Stimulated activated naive CD8-positive, alpha-beta T cell treated with anti-CD3 and anti-CD28 coated beads, Interleukin-15, Interleukin-2, amounts not matched to agents 100 ng/mL and 50 ng/mL, for 24 hours (primary cell): ENCODE measurements at regions not wholly inside any gene's neighbourhood (a gene's known extent, or its start where the extent isn't known, plus 50 kb on each side); places are given as distances from the start of the nearest gene placed in this dataset.

Experiments
- H3K27ac Mint-ChIP-seq: one replicate; pipeline ENCODE4 v1.8.0; 2021; ENCODE audit warnings: mild to moderate bottlenecking, mixed read lengths
- H3K27me3 Mint-ChIP-seq: one replicate; pipeline ENCODE4 v1.8.0; 2021; ENCODE audit warnings: mixed read lengths
- H3K36me3 Mint-ChIP-seq: one replicate; pipeline ENCODE4 v1.8.0; 2021; ENCODE audit warnings: low read depth, mixed read lengths
- H3K4me1 Mint-ChIP-seq: one replicate; pipeline ENCODE4 v1.8.0; 2021; ENCODE audit warnings: low read depth, mixed read lengths
- H3K4me3 Mint-ChIP-seq: one replicate; pipeline ENCODE4 v1.8.0; 2021; ENCODE audit warnings: mild to moderate bottlenecking, mixed read lengths
- H3K9me3 Mint-ChIP-seq: one replicate; pipeline ENCODE4 v1.8.0; 2021; ENCODE audit warnings: mixed read lengths

DNA sequence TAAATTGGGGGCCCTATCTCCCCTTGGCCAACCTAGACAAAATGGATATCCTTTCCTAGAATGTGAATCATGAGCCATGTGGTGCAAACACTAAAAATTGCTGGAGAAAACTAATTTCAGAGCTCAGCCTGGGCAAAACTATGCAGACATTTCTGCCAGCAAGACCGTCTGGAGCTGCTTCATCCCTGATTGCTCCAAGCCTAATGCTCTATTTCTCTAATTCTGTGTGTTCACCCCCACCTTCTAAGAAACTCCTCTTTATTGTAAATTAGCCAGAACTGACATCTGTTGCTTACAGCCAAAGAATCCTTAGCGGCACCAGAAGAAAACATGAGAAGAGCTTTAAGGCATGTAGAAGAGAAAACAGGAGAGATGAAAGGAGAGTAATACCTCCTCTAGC is 337.7 kb upstream of the CHAC2 start:
- H3K36me3 Mint-ChIP-seq, result no peaks in the 10 kb centered on the region
- H3K4me3 Mint-ChIP-seq, result no peak overlapping the region
- H3K4me1 Mint-ChIP-seq, result no peaks in the 10 kb centered on the region
- H3K9me3 Mint-ChIP-seq, result no peaks in the 10 kb centered on the region
- no peak overlapping the region for H3K27ac Mint-ChIP-seq
- peaks cover 10% of the 10 kb centered on the region for H3K27me3 Mint-ChIP-seq

DNA sequence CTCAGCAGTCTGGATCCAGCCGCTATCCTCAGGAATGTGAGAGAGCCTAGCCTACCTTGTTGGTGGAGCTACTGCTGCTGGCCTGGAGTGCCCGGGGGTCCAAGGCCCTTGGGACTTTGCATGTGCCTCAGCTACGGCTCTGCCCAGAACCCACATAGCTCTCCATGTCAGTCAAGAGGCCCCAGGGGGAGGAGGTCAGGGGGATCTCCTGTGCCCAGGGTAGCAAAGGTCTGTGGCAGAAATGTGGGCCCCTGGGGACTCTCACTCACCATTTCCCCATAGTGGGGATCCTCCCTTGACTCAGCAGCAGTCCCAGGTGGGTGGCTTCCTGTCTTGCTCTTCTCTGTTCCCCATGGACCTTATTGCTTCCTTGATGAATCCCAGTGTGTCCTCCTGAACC is 342.7 kb upstream of the CHAC2 start:
- H3K36me3 Mint-ChIP-seq, result no peaks in the 10 kb centered on the region

DNA sequence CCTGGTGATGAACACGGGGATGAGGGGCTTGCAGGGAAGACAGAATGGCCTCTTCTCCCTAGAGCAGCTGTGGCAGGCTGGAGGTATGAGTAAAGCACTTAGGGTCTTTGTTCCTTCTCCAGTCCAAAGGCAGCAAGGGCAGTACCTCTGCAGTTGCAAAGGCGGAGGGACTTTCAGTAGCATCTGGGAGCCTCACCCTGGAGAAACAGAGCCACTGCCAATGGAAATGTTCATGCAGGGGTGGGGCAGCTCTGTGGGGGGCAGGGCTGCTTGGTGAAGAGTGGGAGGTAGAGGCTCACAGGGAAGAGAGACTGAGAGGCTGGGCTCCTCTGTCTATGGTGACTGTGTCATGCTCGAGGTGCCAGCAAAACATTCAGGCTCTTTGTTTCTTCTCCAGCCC is 344.1 kb upstream of the CHAC2 start:
- no peak overlapping the region for H3K27ac Mint-ChIP-seq

More for the DNA sequence above, 342.7 kb upstream of the CHAC2 start:
- Mint-ChIP-seq H3K9me3 (no peaks in the 10 kb centered on the region), H3K4me3 (no peak overlapping the region), H3K27ac (no peak overlapping the region), H3K27me3 (peaks cover 4% of the 10 kb centered on the region), H3K4me1 (no peaks in the 10 kb centered on the region)

DNA sequence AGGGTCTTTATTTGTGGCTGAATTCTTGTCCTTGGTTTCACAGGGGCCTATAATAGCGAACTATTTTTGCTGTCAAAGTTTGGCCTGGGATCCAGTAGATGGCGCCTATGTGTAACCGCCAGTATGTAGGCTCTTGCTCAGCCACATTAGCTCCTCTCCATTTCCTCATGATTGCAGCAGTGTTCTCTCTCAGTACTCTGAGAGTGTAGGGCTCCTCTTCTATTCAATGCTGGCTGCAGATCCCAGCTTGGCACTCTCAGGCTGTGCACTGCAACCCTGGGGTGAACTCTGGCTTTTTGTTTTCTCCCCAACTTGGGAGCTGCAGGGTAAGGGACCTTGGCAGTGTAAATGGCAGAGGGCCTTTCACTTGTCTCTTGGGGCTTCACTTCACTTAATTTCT is 344.6 kb upstream of the CHAC2 start:
- no peaks in the 10 kb centered on the region for H3K4me1 Mint-ChIP-seq
- no peaks in the 10 kb centered on the region for H3K36me3 Mint-ChIP-seq
- H3K4me3 Mint-ChIP-seq, result no peak overlapping the region
- H3K27me3 Mint-ChIP-seq, result no peaks in the 10 kb centered on the region
- H3K9me3 Mint-ChIP-seq, result no peaks in the 10 kb centered on the region
- H3K27ac Mint-ChIP-seq, result no peak overlapping the region

More for the DNA sequence above, 344.1 kb upstream of the CHAC2 start:
- no peaks in the 10 kb centered on the region for H3K36me3 Mint-ChIP-seq
- H3K4me3 Mint-ChIP-seq, result no peak overlapping the region
- H3K9me3 Mint-ChIP-seq, result no peaks in the 10 kb centered on the region
- H3K4me1 Mint-ChIP-seq, result no peaks in the 10 kb centered on the region
- peaks cover under 1% of the 10 kb centered on the region for H3K27me3 Mint-ChIP-seq

- Mint-ChIP-seq H3K4me3 (no peak overlapping the region), H3K36me3 (no peaks in the 10 kb centered on the region), H3K9me3 (no peaks in the 10 kb centered on the region), H3K27ac (no peak overlapping the region), H3K27me3 (no peaks in the 10 kb centered on the region), H3K4me1 (no peaks in the 10 kb centered on the region)
Measured at GRCh38 chr2:53417385-53417784, 350.2 kb upstream of the CHAC2 start.

GRCh38 chr2:53407363-53408080 is 360.1 kb upstream of the CHAC2 start:
- Mint-ChIP-seq H3K36me3 (no peaks in the 10 kb centered on the region), H3K9me3 (peaks cover 6% of the 10 kb centered on the region), H3K4me3 (no peak overlapping the region), H3K4me1 (no peaks in the 10 kb centered on the region), H3K27ac (no peak overlapping the region), H3K27me3 (no peaks in the 10 kb centered on the region)

DNA sequence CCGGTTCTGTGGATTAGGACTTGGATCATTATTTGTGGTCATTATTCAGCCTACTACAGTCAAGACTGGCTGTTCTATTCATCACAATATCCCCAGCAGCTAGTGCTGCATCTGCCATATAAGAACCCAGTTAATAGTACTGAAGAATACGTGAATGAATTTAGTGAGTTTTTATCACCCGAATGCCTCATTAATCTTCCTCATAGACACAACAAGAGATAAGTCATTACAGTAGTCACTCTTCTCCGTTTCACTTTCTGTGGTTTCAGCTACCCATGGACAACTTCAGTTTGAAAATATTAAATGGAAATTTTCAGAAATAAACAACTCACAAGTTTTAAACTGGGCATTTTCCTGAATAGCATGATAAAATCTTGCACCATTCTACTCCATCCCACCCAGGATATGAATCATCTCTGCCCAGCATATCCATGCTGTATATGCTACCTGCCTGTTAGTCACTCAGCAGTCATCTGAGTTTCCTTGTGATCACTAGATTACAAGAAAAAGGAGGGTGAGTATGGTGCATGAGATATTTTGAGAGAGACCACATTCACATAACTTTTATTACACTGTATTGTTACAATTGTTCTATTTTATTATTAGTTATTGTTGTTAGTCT is 363.7 kb upstream of the CHAC2 start:
- Mint-ChIP-seq H3K36me3 (no peaks in the 10 kb centered on the region), H3K4me3 (no peak overlapping the region), H3K9me3 (peaks cover 10% of the 10 kb centered on the region), H3K27ac (no peak overlapping the region), H3K4me1 (no peaks in the 10 kb centered on the region), H3K27me3 (no peaks in the 10 kb centered on the region)

DNA sequence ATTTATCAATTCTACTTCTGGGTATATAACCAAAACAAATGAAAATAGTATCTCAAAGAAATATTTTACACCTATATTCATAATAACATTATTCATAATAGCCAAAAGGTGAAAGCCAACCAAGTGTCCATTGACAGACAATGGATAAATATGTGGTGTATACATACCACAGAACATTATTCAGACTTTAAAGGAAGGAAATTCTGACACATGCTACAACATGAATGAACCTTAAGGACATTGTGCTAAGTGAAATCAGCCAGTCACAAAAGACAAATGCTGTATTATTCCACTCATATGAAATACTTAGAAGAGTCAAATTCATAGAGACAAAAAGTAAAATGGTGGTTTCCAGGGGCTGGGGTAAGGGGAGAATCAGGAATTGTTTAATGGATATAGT is 370.5 kb upstream of the CHAC2 start:
- H3K4me1 Mint-ChIP-seq, result no peaks in the 10 kb centered on the region
- no peak overlapping the region for H3K27ac Mint-ChIP-seq
- no peaks in the 10 kb centered on the region for H3K36me3 Mint-ChIP-seq
- H3K4me3 Mint-ChIP-seq, result no peak overlapping the region
- H3K27me3 Mint-ChIP-seq, result no peaks in the 10 kb centered on the region
- no peaks in the 10 kb centered on the region for H3K9me3 Mint-ChIP-seq

DNA sequence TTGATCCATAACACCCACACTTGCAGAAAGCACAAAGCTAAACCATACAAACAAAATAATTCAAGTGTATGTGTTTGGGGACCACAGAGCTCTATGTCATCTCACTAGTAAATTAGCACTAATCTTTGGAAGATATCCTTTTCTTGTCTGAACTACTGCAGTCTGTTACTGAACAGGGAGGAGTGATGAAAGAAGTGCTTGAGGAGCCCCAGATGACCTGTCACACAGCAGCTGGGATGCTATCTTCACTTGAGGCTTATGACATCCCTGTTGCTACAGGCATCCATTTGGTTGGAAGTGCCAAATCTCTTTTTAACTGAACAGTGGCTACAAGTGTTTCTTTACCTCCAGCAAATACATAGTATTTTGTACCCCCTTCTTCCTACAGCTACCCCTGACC is 386.3 kb upstream of the CHAC2 start:
- Mint-ChIP-seq H3K4me3 (no peak overlapping the region), H3K27me3 (no peaks in the 10 kb centered on the region), H3K4me1 (no peaks in the 10 kb centered on the region), H3K27ac (no peak overlapping the region), H3K36me3 (no peaks in the 10 kb centered on the region), H3K9me3 (no peaks in the 10 kb centered on the region)

- Mint-ChIP-seq H3K9me3 (no peaks in the 10 kb centered on the region), H3K36me3 (no peaks in the 10 kb centered on the region), H3K27ac (no peak overlapping the region), H3K27me3 (no peaks in the 10 kb centered on the region), H3K4me3 (no peak overlapping the region), H3K4me1 (no peaks in the 10 kb centered on the region)
Measured at GRCh38 chr2:53379547-53379946, 388.1 kb upstream of the CHAC2 start.

DNA sequence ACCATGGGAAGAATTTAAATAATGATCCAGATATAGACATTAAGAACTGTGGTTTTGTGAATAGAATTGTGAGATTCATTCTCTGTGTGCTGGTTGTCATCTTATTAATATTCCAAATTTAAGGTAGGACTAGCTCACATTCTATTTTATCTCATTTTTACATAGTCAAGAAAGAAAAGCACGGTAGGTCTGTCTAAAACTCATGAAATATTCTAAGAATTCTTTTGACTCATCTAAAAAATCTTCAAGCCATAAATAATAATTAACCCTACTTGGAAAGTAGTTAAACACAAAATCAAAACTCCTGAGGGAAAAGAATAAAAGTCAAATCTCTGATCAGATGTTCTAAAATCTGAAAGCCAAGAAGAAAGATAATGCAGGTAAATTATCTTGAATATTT is 388.8 kb upstream of the CHAC2 start:
- no peaks in the 10 kb centered on the region for H3K9me3 Mint-ChIP-seq
- H3K27me3 Mint-ChIP-seq, result no peaks in the 10 kb centered on the region

GRCh38 chr2:53373126-53373525 is 394.5 kb upstream of the CHAC2 start:
- H3K36me3 Mint-ChIP-seq, result no peaks in the 10 kb centered on the region
- H3K27me3 Mint-ChIP-seq, result no peaks in the 10 kb centered on the region
- H3K9me3 Mint-ChIP-seq, result peaks cover 3% of the 10 kb centered on the region
- no peaks in the 10 kb centered on the region for H3K4me1 Mint-ChIP-seq
- H3K4me3 Mint-ChIP-seq, result no peak overlapping the region
- no peak overlapping the region for H3K27ac Mint-ChIP-seq

More for the DNA sequence above, 388.8 kb upstream of the CHAC2 start:
- H3K36me3 Mint-ChIP-seq, result no peaks in the 10 kb centered on the region
- H3K27ac Mint-ChIP-seq, result no peak overlapping the region
- no peak overlapping the region for H3K4me3 Mint-ChIP-seq
- no peaks in the 10 kb centered on the region for H3K4me1 Mint-ChIP-seq

- Mint-ChIP-seq H3K4me3 (no peak overlapping the region), H3K9me3 (no peaks in the 10 kb centered on the region), H3K4me1 (no peaks in the 10 kb centered on the region), H3K36me3 (no peaks in the 10 kb centered on the region), H3K27ac (no peak overlapping the region), H3K27me3 (no peaks in the 10 kb centered on the region)
Measured at GRCh38 chr2:53366543-53366942, 401.1 kb upstream of the CHAC2 start.

DNA sequence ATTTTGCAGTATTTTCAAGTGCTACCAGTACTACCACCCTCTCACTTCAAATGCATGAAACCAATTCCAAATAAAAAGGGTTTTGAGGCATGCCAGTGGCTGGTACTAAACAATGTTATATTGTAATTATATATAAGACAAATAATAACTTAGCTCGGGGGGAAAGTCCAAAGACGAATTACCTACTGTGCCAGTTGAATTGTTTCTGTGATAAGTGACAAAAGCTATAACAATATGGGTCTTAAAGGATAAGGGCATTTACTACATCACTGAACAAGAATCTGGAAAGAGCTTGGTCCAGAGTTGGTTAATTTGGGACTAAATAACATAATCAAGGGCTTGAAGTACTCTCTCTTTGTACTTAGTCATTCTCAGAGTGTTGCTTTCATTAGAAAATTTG is 404.7 kb upstream of the CHAC2 start:
- H3K9me3 Mint-ChIP-seq, result no peaks in the 10 kb centered on the region
- H3K4me3 Mint-ChIP-seq, result no peak overlapping the region
- no peaks in the 10 kb centered on the region for H3K36me3 Mint-ChIP-seq
- H3K27ac Mint-ChIP-seq, result no peak overlapping the region
- no peaks in the 10 kb centered on the region for H3K27me3 Mint-ChIP-seq
- no peaks in the 10 kb centered on the region for H3K4me1 Mint-ChIP-seq

DNA sequence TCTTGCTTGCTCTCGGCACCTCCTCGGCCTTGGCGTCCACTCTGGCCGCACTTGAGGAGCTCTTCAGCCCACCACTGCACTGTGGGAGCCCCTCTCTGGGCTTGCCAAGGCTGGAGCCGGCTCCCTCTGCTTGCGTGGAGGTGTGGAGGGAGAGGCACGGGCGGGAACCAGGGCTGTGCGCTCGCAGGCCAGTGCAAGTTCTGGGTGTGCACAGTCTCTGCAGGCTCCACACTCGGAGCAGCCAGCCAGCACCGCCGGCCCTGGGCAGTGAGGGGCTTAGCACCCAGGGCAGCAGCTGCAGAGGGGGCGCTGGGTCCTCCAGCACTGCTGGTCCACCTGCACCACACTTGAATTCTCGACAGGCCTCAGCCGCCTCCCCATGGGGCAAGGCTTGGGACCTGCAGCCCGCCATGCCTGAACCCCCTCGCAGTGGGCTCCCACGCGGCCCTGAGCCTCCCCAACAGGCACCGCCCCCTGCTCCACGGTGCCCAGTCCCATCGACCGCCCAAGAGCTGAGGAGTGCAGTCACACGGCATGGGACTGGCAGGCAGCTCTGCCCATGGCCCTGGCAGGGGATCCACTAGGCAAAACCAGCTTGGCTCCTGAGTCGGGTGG is 411.2 kb upstream of the CHAC2 start:
- H3K9me3 Mint-ChIP-seq, result peaks cover 8% of the 10 kb centered on the region
- H3K4me3 Mint-ChIP-seq, result no peak overlapping the region
- H3K27ac Mint-ChIP-seq, result no peak overlapping the region
- no peaks in the 10 kb centered on the region for H3K4me1 Mint-ChIP-seq
- H3K36me3 Mint-ChIP-seq, result no peaks in the 10 kb centered on the region
- no peaks in the 10 kb centered on the region for H3K27me3 Mint-ChIP-seq
